ENCODE measurements at regions not wholly inside any gene's neighbourhood (a gene's known extent, or its start where the extent isn't known, plus 50 kb on each side); places are given as distances from the start of the nearest gene placed in this dataset.

DNA sequence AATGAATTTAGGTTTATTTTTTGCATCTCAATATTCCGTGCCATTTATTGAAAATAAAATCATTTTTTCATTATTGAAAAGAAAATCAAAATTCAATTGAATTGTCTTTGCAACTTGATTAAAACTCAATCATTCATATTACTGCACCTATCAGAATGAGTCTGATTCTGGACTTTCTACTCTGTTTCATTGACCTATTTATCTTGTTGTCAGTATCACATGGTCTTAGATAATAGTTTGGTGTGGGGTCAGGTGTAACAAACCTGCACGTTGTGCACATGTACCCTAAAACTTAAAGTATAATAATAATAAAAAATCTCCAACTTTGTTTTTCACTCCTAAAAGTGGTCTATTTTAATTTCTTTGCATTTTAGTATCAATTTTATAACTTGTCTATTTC, 422.9 kb downstream of the RAD51AP2 start:
- TF ChIP-seq, protein P1, sequence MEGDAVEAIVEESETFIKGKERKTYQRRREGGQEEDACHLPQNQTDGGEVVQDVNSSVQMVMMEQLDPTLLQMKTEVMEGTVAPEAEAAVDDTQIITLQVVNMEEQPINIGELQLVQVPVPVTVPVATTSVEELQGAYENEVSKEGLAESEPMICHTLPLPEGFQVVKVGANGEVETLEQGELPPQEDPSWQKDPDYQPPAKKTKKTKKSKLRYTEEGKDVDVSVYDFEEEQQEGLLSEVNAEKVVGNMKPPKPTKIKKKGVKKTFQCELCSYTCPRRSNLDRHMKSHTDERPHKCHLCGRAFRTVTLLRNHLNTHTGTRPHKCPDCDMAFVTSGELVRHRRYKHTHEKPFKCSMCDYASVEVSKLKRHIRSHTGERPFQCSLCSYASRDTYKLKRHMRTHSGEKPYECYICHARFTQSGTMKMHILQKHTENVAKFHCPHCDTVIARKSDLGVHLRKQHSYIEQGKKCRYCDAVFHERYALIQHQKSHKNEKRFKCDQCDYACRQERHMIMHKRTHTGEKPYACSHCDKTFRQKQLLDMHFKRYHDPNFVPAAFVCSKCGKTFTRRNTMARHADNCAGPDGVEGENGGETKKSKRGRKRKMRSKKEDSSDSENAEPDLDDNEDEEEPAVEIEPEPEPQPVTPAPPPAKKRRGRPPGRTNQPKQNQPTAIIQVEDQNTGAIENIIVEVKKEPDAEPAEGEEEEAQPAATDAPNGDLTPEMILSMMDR (conservative IDR thresholded peaks at IDR 0.05; ENCODE audit: low read depth): no peak
- POLR2A ChIA-PET (ENCODE audit: low non-redundant PET): no interaction called here
- H3K27ac ChIP-seq: no peak overlapping the region
- no peak for DNase-seq (ENCODE audit: low spot score)
- CTCF ChIA-PET: no interaction called here

DNA sequence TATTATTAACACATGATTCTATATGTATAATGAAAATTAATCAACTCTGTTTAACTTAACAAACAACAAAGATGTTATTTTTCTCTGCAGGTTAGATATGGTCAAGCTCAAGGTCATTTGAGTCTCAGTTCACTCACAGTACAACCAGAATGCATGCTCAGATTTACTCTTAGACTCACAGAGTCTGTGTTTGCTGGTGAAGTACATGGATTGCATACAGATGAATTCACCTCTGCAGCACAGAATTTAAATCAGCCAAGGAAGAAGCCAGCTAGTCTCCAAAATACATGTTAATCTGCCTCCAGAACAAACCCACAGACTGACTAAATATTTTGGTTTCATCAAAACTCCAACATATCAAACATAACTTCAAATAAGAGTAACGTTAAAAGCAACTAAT, 424.5 kb downstream of the RAD51AP2 start:
- POLR2A ChIA-PET (ENCODE audit: low non-redundant PET): no interaction called here
- TF ChIP-seq, protein P1 (conservative IDR thresholded peaks at IDR 0.05; ENCODE audit: low read depth): no peak

DNA sequence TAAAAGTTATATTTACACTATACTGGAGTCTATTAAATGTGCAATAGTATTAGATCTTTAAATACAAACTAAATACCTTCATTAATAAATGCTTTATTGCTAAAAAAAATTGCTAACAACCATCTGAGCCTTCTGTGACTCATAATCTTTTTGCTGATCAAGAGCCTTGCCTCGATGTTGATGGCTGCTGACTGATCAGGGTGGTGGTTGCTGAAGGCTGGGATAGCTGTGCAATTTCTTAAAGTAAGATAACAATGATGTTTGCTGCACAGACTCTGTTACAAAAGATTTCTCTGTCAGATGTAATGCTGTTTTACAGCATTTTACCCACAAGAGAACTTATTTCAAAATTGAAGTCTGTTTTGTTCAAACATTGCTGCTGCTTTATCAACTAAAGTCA, 421.4 kb upstream of the CYRIA start:
- no peak for DNase-seq (ENCODE audit: low spot score)
- POLR2A ChIA-PET (ENCODE audit: low non-redundant PET): no interaction called here
- TF ChIP-seq, protein P1 (conservative IDR thresholded peaks at IDR 0.05; ENCODE audit: low read depth): no peak
- no peak overlapping the region for H3K27ac ChIP-seq
- CTCF ChIA-PET: no interaction called here

More for the DNA sequence above, 424.5 kb downstream of the RAD51AP2 start:
- no peak for DNase-seq (ENCODE audit: low spot score)
- CTCF ChIA-PET: no interaction called here
- H3K27ac ChIP-seq: no peak overlapping the region

DNA sequence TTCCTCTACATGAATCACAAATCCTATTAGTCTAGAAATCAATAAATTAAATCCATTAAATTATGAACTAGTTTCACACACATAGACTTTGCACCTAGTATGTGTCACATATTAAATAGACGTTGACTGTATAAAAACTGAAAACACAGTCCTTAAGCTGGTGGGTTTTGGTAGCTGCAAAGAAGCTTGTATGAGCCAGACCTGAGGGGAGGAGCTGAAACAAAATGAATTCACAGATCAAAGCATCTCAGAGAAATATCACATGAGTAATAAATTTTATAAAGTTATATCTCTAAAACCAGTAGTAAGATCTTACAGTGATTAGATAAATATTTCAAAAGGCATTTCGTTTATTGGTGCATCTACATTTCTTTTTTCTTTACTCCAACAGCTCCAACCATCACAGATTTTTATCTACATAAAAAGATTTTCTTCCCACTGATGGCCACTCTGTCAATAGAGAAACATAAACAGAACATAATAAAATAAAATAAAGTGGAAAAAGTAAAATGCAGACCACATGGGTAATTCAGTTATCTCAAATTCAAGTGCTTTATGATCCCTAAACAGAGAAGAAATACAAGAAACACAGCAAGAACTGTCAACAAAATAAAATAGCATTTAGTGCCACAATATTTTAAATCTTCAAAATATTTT, 420.0 kb upstream of the CYRIA start:
- no peak overlapping the region for H3K27ac ChIP-seq
- ChIA-PET POLR2A (ENCODE audit: low non-redundant PET) (no interaction called here), CTCF (interaction anchor here (0.7 kb wide), 1 partner anchor 40 kb away, joined by 3 read pairs; no protein-coding TSS in a partner anchor)
- TF ChIP-seq, protein P1 (conservative IDR thresholded peaks at IDR 0.05; ENCODE audit: low read depth): no peak
- DNase-seq (ENCODE audit: low spot score): no peak

- TF ChIP-seq, protein P1 (conservative IDR thresholded peaks at IDR 0.05; ENCODE audit: low read depth): no peak
- ChIA-PET CTCF (interaction anchor here (0.6 kb wide), 1 partner anchor 282 kb away, joined by 3 read pairs; no protein-coding TSS in a partner anchor), POLR2A (ENCODE audit: low non-redundant PET) (no interaction called here)
- no peak overlapping the region for H3K27ac ChIP-seq
- no peak for DNase-seq (ENCODE audit: low spot score)
Observed at GRCh38 chr2:17084877-17085276, 419.2 kb upstream of the CYRIA start.

GRCh38 chr2:17083902-17084301, 418.3 kb upstream of the CYRIA start:
- DNase-seq (ENCODE audit: low spot score): no peak
- TF ChIP-seq, protein P1 (conservative IDR thresholded peaks at IDR 0.05; ENCODE audit: low read depth): no peak
- CTCF ChIA-PET: no interaction called here
- no peak overlapping the region for H3K27ac ChIP-seq
- POLR2A ChIA-PET (ENCODE audit: low non-redundant PET): no interaction called here
